ENCODE measurements at regions not wholly inside any gene's neighbourhood (a gene's known extent, or its start where the extent isn't known, plus 50 kb on each side); places are given as distances from the start of the nearest gene placed in this dataset.

GRCh38 chr4:36891971-36892370, 352.6 kb upstream of the NWD2 start:
- TF ChIP-seq CTCF (IDR thresholded peaks at IDR 0.05) (no peak), POLR2A (IDR thresholded peaks at IDR 0.05) (no peak), EP300 (IDR thresholded peaks at IDR 0.05) (no peak)

Measured in ovary (tissue), 3 donors.